Hepatocyte (in vitro differentiated cells): ENCODE measurements at regions not wholly inside any gene's neighbourhood (a gene's known extent, or its start where the extent isn't known, plus 50 kb on each side); places are given as distances from the start of the nearest gene placed in this dataset.

Experiments
- DNase-seq: peaks from one replicate; pipeline ENCODE4 v3.0.0-alpha.2; 2016; ENCODE audit warnings: low spot score
- H2AFZ ChIP-seq: fragments of 200-600 bp; sonication (generic); 2 replicates; pipeline ENCODE4 v1.6.0; 2016; ENCODE audit warnings: antibody characterized with exemption, mild to moderate bottlenecking
- H3K27ac ChIP-seq: fragments of 200-600 bp; sonication (generic); 2 replicates; pipeline ENCODE4 v1.5.1; 2016; ENCODE audit warnings: mild to moderate bottlenecking
- H3K27me3 ChIP-seq: fragments of 200-600 bp; sonication (generic); 2 replicates; pipeline ENCODE4 v1.6.1; 2016
- H3K36me3 ChIP-seq: fragments of 200-600 bp; sonication (generic); replicated peaks from 2 replicates; pipeline ENCODE4 v1.5.1; 2016; ENCODE audit warnings: low read depth; ENCODE audit not compliant: insufficient read depth
- H3K4me1 ChIP-seq: fragments of 200-600 bp; sonication (generic); 2 replicates; pipeline ENCODE4 v1.5.1; 2016; ENCODE audit warnings: mild to moderate bottlenecking, moderate library complexity; ENCODE audit not compliant: insufficient read depth
- H3K4me2 ChIP-seq: fragments of 200-600 bp; sonication (generic); 2 replicates; pipeline ENCODE4 v1.6.0; 2016
- H3K4me3 ChIP-seq: fragments of 200-600 bp; sonication (generic); 2 replicates; pipeline ENCODE4 v1.5.1; 2016; ENCODE audit warnings: mild to moderate bottlenecking
- H3K79me2 ChIP-seq: fragments of 200-600 bp; sonication (generic); 2 replicates; pipeline ENCODE4 v1.6.0; 2017; ENCODE audit warnings: mild to moderate bottlenecking
- H3K9me2 ChIP-seq: fragments of 200-600 bp; sonication (generic); replicated peaks from 2 replicates; pipeline ENCODE4 v1.6.0; 2017; ENCODE audit warnings: mild to moderate bottlenecking; ENCODE audit not compliant: insufficient read depth
- H3K9me3 ChIP-seq: fragments of 200-600 bp; sonication (generic); 2 replicates; pipeline ENCODE4 v1.5.1; 2016; ENCODE audit warnings: low read depth, mild to moderate bottlenecking
- H4K20me1 ChIP-seq: fragments of 200-600 bp; sonication (generic); 2 replicates; pipeline ENCODE4 v1.6.0; 2016; ENCODE audit warnings: mild to moderate bottlenecking; ENCODE audit not compliant: insufficient read depth, poor library complexity, severe bottlenecking
- EZH2 ChIP-seq: fragments of 200-600 bp; sonication (generic); IDR thresholded peaks from 2 replicates; pipeline ENCODE4 v1.6.1; 2016; ENCODE audit warnings: antibody characterized with exemption, mild to moderate bottlenecking, borderline replicate concordance
- EZH2phosphoT487 ChIP-seq: fragments of 200-600 bp; sonication (generic); IDR thresholded peaks from one replicate; pipeline ENCODE4 v1.6.1; 2018; ENCODE audit warnings: antibody characterized with exemption, mild to moderate bottlenecking, low read depth, moderate library complexity; ENCODE audit not compliant: unreplicated experiment, severe bottlenecking
- WGBS: methylation state at CpG from one replicate; pipeline ENCODE4 v1.1.6; 2016; ENCODE audit warnings: low lambda C conversion rate; ENCODE audit errors: missing lambda C conversion rate; 5-methylcytosine and 5-hydroxymethylcytosine counted together
- TF ChIP-seq, protein P1 (sequence below): fragments of 200-600 bp; sonication (generic); IDR thresholded peaks from 2 replicates; pipeline ENCODE4 v1.5.1; 2016; ENCODE audit warnings: antibody characterized with exemption, mild to moderate bottlenecking; ENCODE audit not compliant: poor library complexity

- no peaks in the 10 kb centered on the region for H3K79me2 ChIP-seq
- H3K9me3 ChIP-seq: no peaks in the 10 kb centered on the region
- H2AFZ ChIP-seq: no peak overlapping the region
- no peaks in the 10 kb centered on the region for H3K4me1 ChIP-seq
- H3K4me2 ChIP-seq: no peak overlapping the region
- 100% methylated on average over 2 of the region's 2 CpGs for WGBS
- no peak overlapping the region for H3K4me3 ChIP-seq
- no peaks in the 10 kb centered on the region for H3K27me3 ChIP-seq
- DNase-seq: no peak
- no peaks in the 10 kb centered on the region for H4K20me1 ChIP-seq
- no peak overlapping the region for H3K27ac ChIP-seq
- TF ChIP-seq, protein P1, sequence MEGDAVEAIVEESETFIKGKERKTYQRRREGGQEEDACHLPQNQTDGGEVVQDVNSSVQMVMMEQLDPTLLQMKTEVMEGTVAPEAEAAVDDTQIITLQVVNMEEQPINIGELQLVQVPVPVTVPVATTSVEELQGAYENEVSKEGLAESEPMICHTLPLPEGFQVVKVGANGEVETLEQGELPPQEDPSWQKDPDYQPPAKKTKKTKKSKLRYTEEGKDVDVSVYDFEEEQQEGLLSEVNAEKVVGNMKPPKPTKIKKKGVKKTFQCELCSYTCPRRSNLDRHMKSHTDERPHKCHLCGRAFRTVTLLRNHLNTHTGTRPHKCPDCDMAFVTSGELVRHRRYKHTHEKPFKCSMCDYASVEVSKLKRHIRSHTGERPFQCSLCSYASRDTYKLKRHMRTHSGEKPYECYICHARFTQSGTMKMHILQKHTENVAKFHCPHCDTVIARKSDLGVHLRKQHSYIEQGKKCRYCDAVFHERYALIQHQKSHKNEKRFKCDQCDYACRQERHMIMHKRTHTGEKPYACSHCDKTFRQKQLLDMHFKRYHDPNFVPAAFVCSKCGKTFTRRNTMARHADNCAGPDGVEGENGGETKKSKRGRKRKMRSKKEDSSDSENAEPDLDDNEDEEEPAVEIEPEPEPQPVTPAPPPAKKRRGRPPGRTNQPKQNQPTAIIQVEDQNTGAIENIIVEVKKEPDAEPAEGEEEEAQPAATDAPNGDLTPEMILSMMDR: no peak
- TF ChIP-seq EZH2: no peak
- no peak for TF ChIP-seq EZH2phosphoT487
- H3K36me3 ChIP-seq: no peaks in the 10 kb centered on the region
- no peaks in the 10 kb centered on the region for H3K9me2 ChIP-seq
Measured at GRCh38 chr4:184322328-184323025, 104.8 kb upstream of the ENPP6 start.

DNA sequence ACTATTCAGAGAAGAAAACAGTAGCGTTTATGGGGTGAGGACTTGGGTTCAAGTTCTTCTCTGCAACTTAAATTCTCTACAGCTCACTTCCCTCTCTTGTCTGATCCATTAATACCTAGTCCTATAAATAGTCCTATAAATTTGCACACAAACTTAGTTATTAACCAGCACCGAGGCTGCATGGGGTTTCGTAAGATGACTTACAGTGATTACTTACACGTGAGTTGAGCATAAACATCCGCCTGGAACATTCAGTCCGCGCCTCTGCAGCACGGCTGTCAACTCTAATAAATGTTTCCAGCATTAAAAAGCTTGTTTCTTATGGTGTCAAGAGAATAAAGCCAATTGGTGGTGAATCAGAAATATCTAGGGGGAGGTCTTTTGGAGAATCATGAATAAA is 103.0 kb upstream of the ENPP6 start:
- Histone ChIP-seq H2AFZ (no peak overlapping the region), H3K9me2 (no peaks in the 10 kb centered on the region), H3K27ac (no peak overlapping the region), H4K20me1 (no peaks in the 10 kb centered on the region), H3K36me3 (no peaks in the 10 kb centered on the region), H3K79me2 (no peaks in the 10 kb centered on the region), H3K27me3 (no peaks in the 10 kb centered on the region), H3K4me3 (no peak overlapping the region), H3K4me1 (no peaks in the 10 kb centered on the region), H3K4me2 (no peak overlapping the region), H3K9me3 (no peaks in the 10 kb centered on the region)
- DNase-seq: no peak
- 69% methylated on average over 8 of the region's 8 CpGs for WGBS
- TF ChIP-seq, protein P1: no peak
- no peak for TF ChIP-seq EZH2
- no peak for TF ChIP-seq EZH2phosphoT487

- no peak for DNase-seq
- Histone ChIP-seq H2AFZ (no peak overlapping the region), H3K4me1 (no peaks in the 10 kb centered on the region), H4K20me1 (no peaks in the 10 kb centered on the region), H3K27me3 (no peaks in the 10 kb centered on the region), H3K4me3 (no peak overlapping the region), H3K79me2 (no peaks in the 10 kb centered on the region), H3K27ac (no peak overlapping the region), H3K9me3 (no peaks in the 10 kb centered on the region), H3K36me3 (no peaks in the 10 kb centered on the region), H3K4me2 (no peak overlapping the region), H3K9me2 (no peaks in the 10 kb centered on the region)
- TF ChIP-seq EZH2 (no peak), EZH2phosphoT487 (no peak)
- TF ChIP-seq, protein P1: no peak
- WGBS: 94% methylated on average over 8 of the region's 8 CpGs
Measured at GRCh38 chr4:184318852-184319251, 101.2 kb upstream of the ENPP6 start.
